GM23248 (cell line): ENCODE measurements at regions not wholly inside any gene's neighbourhood (a gene's known extent, or its start where the extent isn't known, plus 50 kb on each side); places are given as distances from the start of the nearest gene placed in this dataset.

Experiments used
- EZH2 ChIP-seq: fragments of 200-600 bp; sonication (generic); IDR thresholded peaks from 2 replicates; pipeline ENCODE4 v1.6.1; 2018; ENCODE audit warnings: antibody characterized with exemption, mild to moderate bottlenecking; ENCODE audit not compliant: insufficient read depth, poor library complexity, severe bottlenecking
- EZH2phosphoT487 ChIP-seq: fragments of 200-600 bp; sonication (generic); IDR thresholded peaks from 2 replicates; pipeline ENCODE4 v1.6.1; 2018; ENCODE audit warnings: antibody characterized with exemption, moderate library complexity, mild to moderate bottlenecking, low read depth; ENCODE audit not compliant: insufficient read depth

- TF ChIP-seq EZH2 (no peak), EZH2phosphoT487 (no peak)
These were observed 195.8 kb upstream of the JUN start for GRCh38 chr1:58979677-58980076.
